Stimulated activated CD8-positive, alpha-beta memory T cell treated with anti-CD3 and anti-CD28 coated beads, Interleukin-15, amount 100 ng/mL, for 4 hours (primary cell): ENCODE measurements at regions not wholly inside any gene's neighbourhood (a gene's known extent, or its start where the extent isn't known, plus 50 kb on each side); places are given as distances from the start of the nearest gene placed in this dataset.
"Not testable (repeated sequence)": the region's sequence is repeated elsewhere in the genome, so short reads cannot be mapped to it uniquely, and the experiment has no call there.

Experiments
- DNase-seq, 2 donors: peaks; one replicate each; pipeline ENCODE4 v3.0.0-alpha.2; 2020; ENCODE audit warnings: low read depth in 2 of 2

DNA sequence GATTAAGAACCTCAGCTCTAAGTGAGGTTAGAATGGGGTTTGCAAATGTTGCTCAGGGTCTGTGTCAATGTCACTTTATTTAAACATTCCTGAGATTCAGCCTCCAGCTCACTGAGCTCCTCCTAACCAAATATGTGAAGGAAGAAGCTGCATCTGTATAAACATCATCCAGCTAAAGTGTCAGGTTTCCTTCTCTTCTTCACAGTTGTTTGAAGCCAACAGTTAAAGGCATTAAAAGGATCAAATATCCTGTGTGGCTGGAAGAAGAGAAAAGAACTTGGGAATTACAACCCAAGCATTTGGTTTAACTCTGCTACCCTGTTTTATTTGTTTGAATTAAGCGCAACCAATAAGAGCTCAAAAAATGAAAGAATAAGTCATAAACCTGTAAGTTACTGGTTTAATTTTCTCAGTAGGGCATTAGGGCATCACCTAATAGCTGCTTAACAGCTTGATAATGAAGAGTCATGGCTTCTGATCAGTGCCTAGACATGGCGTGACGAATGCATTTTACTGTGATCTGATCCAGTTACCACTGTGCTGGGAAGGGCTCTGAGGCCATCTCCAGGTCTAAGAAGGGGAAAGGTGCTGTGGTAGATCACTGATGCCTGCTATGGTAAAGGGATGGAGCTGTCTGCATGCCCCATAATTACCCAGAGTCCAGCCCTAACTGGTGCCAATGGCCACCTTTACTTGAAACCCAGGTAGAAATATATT, 165.7 kb upstream of the TSC22D2 start:
- DNase-seq: no peak

- no peak for DNase-seq
Measured at GRCh38 chr3:150240891-150241290, 167.2 kb upstream of the TSC22D2 start.

GRCh38 chr3:150239766-150240165, 168.3 kb upstream of the TSC22D2 start:
- no peak for DNase-seq

GRCh38 chr3:150238995-150239619, 169.0 kb upstream of the TSC22D2 start:
- no peak for DNase-seq

- DNase-seq: no peak
Measured at GRCh38 chr3:150238048-150238802, 169.9 kb upstream of the TSC22D2 start.

GRCh38 chr3:150237490-150237889, 170.6 kb upstream of the TSC22D2 start:
- no peak for DNase-seq

DNA sequence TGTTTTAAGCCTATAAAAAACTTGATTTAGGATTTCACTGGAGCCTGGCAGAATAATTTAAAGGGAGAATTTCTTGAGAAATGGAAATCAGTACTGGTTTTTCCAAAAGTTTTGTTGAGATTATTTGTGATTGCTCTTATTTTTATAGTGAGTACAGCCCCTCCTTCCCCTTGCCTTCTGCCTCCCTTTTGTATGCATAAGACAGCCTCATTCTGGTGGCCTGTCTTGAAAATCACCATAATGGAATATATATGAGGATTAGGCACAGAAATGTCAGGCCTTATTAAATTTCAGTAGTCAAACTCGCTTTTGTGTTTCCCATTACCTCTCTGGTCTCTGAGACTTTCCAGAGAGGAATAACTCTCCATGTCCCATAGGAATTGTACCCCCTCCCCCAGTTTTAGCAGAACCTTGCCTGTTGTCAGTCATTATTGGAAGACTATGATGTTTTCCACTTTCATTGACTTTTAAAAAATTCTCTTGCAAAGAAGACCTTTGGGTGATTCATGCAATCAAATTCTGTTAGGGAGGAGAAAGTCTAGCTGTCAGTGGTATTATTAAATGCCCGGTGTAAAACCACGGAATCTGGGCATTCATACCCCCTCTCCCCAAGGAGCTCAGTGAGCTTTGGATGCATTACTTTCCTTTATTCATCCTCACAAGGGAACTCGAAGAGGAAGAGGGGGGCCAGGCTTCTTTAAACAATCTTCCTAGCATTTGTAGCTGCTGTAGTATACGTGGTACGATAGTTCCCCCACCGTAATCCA, 171.6 kb upstream of the TSC22D2 start:
- DNase-seq: no peak

DNA sequence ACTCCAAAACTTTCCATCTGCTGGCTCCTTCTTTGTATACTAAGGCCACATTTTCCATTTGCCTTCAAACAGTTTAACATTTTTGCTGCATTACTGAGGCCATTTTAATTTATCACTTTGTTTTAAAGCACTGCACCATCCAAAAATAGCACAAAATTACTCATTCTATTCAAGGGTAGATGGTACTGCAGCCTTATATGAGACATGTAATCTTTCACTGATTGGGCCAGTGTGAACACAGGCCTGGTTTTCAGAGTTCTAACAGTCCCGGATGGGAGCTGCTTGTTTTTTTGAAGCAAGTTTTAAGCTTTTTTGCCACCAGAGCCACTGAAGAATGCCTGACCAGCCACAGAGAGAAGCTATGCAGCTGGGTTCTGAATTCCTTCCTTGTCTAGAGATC, 172.3 kb upstream of the TSC22D2 start:
- DNase-seq: no peak

- DNase-seq: no peak
Measured at GRCh38 chr3:150232992-150233451, 175.1 kb upstream of the TSC22D2 start.

DNA sequence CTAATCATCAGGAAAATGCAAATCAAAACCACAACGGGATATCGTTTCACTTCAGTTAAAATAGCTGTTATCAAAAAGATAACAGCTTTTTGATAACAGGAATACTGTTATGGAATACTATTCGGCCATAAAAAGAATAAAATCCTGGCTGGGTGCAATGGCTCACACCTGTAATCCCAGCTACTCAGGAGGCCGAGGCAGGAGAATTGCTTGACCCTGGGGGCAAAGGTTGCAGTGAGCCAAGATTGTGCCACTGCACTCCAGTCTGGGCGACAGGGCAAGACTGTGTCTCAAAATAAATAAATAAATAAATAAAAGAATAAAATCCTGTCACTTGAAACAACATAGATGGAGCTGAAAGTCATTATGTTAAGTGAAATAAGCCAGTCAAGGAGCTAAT, 178.1 kb upstream of the TSC22D2 start:
- no peak for DNase-seq

GRCh38 chr3:150228626-150229025, 179.5 kb upstream of the TSC22D2 start:
- not testable (repeated sequence) for DNase-seq

- DNase-seq: no peak
Measured at GRCh38 chr3:150227839-150228238, 180.3 kb upstream of the TSC22D2 start.

GRCh38 chr3:150225986-150226385, 182.1 kb upstream of the TSC22D2 start:
- no peak for DNase-seq

- DNase-seq: no peak
Measured at GRCh38 chr3:150223558-150223957, 184.5 kb upstream of the TSC22D2 start.

GRCh38 chr3:150222691-150223489, 185.2 kb upstream of the TSC22D2 start:
- no peak for DNase-seq

GRCh38 chr3:150221904-150222523, 186.1 kb upstream of the TSC22D2 start:
- no peak for DNase-seq

DNA sequence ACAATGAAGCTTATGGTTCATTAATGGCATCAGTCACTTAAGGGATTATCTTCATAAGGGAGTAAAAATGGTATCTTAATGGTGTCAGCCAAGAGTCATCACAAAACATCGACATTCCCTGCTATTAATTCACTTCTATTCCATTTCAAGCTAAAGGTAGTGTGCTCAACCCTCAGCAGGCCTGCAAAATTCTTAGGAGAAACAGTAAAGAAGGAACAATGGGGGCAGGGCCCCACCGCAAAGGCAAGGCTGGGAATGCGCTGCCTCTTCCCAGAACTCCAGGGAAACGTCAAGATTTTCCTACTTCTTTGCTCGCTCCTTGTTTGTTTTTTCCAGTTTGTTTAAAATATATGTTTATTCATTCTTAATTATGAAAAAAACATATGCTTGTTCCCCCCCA, 187.3 kb upstream of the TSC22D2 start:
- DNase-seq: no peak

GRCh38 chr3:150220041-150220440, 188.1 kb upstream of the TSC22D2 start:
- DNase-seq: no peak

DNA sequence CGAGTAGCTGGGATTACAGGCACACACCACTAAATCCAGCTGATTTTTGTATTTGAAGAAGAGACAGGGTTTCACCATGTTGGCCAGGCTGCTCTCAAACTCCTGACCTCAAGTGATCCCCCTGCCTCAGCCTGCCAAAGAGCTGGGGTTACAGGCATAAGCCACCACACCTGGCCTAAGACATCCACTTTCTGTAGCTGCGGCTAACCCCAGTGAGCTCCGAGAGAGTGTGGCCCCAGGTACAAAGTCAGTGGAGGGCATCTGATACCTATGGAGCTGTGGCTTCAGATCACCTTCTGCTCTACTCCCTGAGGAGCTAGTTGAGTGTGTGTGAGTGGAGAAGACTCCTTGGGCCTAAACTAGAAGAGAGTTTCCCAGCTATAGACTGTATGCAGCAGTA, 189.3 kb upstream of the TSC22D2 start:
- no peak for DNase-seq

GRCh38 chr3:150218236-150218635, 189.9 kb upstream of the TSC22D2 start:
- DNase-seq: no peak

GRCh38 chr3:150217691-150218090, 190.4 kb upstream of the TSC22D2 start:
- no peak for DNase-seq
